ENCODE measurements at regions not wholly inside any gene's neighbourhood (a gene's known extent, or its start where the extent isn't known, plus 50 kb on each side); places are given as distances from the start of the nearest gene placed in this dataset.
"Not testable (repeated sequence)": the region's sequence is repeated elsewhere in the genome, so short reads cannot be mapped to it uniquely, and the experiment has no call there.

DNA sequence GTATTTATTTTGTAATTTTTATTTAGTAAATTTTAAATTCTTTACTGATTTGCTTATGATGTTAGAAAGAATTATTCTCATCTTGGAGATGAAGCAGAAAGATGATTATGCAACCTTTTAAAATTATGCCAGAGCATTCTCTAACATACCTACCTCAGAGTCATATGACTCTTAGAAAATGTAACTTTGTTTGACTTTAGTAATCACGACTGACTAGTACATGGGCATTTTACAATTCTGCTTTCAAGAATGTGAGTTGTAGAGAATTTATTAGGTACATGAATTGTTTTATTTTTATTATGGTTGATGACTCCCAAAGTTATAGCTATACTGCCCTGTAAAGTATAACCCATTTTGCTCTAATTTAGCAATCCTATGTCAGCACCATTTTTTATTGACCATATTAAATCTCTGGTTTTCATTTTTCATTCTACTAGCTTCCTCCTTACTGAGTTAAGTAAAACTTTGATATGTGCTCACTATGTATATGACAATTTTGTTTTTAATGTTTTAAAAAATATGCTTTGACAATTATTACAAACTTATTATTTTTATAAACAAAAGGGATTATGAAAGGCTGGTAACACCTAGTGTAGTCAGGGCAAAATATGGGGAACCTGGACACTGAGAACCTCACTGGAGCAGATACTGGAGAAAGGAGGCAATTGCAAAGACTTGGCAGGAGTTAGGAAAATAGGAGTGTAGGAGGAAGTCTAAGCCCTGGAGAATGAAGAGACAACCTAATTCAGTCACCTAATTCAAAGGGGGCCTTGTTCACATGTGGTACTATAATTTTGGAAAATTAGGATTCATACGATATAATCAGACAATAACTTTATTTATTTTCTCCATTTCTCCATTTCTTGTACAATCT lies 249.7 kb upstream of the DAB2 start:
- no peak for DNase-seq

DNA sequence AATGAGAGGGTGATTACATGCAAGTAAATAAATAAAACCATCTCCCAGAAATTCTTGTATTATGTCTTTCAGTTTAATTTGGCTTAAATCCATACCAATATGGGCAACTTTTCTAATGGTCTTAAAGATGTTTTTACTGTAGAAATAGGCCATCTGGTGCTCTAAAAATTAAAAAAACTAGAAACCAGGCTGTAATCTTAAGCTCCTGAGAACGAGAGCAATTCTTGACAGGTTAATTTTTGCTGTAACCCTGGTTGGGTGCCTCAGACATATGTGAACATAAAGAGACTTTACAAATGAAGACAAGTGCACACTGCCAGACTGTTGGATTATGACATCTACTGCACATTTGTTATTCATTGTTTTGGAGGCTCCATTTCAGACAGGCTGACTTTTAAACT lies 246.8 kb upstream of the DAB2 start:
- DNase-seq, result no peak

DNA sequence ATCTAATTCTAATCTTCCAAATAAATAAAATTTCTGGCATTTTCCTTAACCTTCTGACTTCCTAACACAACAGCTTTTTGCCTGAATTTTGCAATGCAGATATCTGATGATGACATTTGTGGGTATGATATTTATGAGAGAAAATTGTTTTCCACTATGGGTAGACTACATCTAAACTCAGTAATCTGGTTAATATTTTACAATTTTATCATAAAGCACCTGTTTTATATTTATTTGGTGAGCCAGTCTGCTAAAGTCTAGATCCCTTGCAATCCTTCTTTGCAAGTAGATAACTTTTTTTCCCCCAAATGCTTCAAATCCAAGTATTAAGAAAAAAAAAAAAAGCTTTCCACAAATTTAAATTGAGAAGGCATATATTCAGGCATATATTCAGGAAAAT lies 246.2 kb upstream of the DAB2 start:
- no peak for DNase-seq

DNA sequence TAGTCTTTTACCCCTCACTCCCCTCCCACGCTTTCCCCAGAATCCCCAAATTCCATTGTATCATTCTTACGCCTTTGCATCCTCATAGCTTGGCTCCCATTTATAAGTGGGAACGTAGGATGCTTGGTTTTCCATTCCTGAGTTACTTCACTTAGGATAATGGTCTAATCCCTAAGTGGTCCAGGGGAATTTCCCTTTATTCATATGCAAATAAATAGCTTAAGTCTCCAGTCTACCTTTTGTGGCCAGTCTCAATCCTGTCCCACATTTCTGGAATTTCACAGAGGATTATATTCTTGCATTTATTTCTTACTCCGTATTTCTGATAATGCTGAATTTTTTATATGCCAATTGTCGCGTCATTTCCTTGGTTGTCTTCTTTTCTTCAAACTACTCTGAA lies 245.6 kb upstream of the DAB2 start:
- DNase-seq, result no peak

DNA sequence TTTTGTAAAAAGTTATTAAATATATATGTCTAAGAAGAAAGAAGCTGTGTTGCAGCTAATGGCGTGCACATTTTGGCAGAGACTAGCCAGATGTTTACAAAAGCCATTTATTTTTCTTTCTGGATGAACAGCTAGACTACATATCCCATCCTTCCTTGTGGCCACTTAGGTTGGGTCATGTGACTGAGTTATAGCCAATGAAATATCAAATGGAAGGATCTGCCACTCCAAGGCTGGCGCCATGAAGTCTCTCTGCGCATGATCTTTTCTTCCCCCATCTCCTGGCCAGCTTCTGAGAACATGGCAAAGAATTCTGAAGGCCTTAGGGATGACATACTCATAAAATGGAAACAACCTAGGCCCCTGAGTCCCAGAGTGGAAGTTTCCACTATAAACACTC lies 244.2 kb upstream of the DAB2 start:
- DNase-seq, result no peak

DNA sequence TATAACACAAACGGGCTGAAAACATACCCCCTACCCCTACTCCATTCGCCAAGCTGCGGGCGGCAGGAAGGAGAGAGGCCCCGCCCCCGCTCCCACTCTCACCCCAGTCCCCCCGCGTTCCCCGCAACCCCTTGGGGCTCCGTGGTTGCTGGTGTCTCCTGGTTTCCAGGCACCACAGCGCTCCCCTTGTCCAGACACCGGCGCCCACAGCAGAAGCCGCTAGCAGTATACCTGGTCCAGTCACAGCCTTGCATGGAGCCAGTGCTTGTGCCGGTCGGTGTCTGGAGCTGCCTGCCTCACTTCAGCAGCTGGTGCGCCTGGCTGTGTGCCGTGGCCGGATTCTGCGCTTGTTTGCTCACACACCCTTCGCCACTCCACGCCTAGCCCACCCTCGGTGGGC lies 240.5 kb upstream of the DAB2 start:
- no peak for DNase-seq

DNA sequence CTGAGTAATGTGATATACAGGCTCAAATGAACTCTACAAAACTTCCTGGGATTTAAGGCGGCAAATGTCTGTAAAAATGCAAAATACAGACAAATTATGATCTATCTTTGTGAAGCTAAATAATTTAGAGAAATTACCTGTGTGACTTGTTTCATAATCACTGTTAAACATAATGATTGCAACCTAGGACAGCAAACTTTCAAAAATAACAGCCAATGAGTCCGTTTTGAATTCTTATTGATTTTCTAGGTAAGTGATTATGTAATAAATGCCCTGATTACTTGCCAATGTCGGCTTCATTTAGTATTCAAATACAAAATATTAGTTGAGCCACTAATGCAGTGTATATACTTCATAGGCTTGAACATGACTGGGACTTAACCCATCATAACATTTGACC lies 238.2 kb upstream of the DAB2 start:
- DNase-seq, result no peak

DNA sequence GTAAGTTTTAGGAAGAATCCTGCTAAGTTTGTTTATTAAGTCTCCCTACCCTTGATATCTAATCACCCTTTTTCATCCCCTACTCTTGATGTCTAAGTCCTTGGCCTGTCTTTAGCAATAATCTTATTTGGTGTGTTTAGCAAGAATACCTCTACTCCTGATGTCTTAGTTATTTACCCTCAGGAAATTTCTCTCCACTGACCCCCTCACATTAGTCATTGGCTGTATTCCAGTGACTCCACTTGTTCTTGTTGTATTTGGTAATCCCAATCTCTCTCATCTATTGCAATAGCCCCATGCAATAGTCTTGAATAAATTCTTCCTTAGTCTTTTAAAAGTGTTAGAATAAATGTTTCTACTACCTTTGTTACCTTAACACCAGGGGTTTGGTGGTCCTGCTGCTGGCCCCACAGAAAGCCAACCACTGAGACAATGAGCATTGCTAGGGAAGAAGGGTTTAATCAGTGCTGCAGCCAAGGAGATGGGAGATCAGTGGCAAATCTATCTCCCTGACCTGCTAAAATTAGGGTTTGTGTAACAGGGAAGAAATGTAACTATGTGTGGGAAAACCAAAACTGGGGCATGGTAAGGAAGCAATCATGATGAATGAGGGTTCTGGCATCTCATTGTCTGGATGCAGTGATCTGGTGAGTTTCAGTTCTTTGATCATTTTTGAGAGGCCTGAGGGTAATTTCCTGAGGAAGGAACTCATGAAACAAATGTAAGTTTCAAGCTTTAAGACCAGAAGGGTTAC lies 236.4 kb upstream of the DAB2 start:
- no peak for DNase-seq

DNA sequence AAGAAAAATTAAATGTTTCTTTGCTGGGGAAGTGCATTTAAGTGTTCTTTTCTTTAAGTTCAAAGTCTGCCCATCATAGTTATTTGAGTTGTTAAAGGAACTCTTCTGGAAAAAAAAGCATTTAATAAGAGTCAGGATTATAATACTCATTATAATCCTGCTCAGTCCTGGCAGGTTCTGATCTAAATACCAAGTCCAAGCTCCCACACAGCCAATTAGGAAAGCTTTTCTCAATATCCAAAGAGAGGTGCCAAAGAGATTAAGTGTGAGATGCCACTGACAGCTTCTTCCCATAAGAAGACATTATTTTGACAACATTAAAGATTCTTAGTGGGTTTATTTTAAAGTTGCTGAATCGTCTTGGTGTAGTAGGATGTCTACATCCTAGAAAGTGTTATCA lies 235.2 kb upstream of the DAB2 start:
- no peak for DNase-seq

DNA sequence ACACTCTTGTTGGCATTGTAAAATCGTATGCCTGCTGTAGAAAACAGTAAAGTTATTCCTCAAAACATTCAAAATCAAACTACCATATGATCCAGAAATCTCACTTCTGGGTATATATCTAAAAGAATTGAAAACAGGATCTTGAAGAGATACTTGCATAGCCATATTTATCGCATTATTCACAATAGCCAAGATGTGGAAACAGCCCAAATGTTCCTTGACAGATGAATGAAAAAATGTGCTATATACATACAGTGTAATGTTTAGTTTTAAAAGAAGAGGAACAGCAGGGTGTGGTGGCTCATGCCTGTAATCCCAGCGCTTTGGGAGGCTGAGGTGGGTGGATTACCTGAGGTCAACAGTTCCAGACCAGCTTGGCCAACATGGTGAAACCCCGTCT lies 234.1 kb upstream of the DAB2 start:
- no peak for DNase-seq

DNA sequence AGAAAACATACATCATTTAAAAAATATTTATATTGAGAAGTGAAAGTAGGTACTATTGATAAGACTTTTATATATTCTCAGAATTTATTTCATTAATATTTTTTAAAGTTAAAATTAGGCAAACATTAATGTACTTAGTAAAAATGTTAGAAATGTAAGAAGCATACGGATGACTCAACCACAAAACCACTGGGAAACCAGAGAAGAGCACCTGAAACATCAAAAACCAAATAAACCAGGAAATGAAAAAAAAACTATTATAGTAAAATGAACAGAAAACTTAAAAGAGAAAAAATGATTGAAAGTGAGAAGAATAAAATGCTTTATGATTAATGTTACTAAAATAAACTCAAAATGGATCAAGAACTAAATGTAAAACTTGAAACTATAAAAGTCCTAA lies 233.2 kb upstream of the DAB2 start:
- DNase-seq, result no peak

DNA sequence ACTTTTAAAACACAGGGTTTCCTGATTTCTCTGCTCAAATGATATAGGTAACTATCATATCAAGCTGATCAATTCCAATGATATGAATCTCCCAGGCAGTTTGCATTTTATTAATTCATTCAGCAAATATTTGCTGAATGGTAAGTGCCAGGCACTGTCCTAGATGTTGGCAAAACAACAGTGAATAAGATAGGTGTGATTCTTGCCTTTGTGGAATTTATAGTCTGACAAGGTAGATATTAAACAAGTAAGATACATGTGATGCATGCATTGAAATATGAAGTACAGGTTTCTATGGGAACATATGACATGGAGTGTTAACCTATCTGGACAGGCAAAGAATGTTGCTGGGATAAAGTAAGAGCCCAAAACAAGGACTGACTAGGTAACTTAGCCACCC lies 231.8 kb upstream of the DAB2 start:
- DNase-seq, result no peak

DNA sequence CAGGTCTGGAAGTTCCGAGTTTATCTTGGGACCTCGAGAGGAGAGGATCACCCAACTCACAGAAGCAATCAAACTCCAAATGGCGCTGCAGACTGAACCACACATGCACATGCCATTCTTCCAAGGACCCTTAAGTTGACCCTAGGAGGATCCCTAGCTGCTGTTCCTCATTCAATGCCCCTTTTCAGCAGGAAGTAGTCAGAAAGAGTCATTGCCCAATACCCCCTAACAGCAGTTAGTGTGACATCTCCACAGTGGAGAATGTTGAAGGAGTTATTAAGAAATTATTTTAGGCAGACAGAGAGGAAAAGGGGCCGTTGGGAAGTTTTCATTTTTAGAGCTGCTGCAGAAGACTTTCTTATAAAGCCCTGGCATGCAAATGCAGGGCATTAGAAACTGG lies 229.9 kb upstream of the DAB2 start:
- DNase-seq, result no peak

DNA sequence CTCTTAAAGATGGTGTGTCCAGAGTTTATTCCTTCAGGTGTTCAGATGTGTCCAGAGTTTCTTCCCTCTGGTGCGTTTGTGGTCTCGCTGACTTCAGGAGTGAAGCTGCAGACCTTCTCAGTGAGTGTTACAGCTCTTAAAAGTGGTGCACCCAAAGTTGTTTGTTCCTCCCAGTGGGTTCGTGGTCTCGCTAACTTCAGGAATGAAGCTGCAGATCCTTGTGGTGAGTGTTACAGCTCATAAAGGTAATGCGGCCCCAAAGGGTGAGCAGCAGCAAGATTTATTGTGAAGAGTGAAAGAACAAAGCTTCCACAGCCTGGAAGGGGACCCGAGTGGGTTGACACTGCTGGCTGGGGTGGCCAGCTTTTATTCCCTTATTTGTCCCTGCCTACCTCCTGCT lies 227.7 kb upstream of the DAB2 start:
- DNase-seq, result not testable (repeated sequence)

DNA sequence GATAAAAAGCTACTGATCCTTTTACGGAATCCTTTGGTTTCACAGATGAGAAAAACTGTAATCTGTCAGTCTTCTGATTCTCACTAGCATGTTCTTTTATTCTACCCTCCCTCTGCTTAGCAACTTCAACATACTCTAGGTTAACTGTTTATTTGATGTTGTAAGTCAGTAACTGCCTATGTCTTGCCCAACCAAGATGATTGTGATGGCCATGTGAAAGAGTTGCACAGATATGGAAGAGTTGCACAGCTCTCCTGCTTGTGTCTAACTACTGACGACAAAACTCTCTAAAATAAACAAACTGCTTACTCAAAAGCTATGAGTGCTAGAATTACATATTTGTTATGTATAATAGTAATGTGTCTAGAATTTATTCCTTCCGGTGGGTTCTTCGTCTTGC lies 227.3 kb upstream of the DAB2 start:
- DNase-seq, result no peak

DNA sequence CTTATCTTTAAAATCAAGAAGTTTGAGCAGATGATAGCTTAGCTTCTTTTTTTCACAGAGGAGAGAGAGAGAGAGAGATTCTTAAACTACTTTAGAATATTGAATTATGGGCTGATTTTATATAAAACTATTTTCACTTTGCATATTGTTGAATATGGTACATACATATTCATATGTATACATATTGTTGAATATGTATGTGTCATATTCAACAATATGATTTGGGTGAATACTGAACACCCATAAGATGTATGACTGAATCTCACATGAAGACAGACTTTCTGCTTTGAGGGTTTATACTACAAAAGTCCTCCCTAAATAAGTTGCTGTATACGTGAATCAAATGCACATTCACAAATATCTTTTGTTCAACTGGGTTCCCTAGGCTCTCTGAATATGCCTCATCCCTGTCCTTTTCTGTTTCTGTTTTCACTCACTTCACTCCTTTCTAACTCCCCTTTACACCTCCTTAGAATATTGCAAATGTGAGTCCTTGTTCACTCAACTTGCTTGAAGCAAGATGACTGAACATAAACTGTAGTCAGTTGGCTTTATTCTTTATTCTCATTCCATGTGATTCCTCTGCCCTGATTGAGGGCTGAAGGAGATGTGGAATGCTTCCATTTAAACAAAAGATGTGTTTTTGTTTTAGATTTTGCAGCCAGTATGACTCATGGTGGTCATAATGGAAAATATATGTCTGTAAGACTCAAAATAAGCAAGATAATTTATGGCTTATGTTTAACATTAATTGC lies 225.4 kb upstream of the DAB2 start:
- no peak for DNase-seq

DNA sequence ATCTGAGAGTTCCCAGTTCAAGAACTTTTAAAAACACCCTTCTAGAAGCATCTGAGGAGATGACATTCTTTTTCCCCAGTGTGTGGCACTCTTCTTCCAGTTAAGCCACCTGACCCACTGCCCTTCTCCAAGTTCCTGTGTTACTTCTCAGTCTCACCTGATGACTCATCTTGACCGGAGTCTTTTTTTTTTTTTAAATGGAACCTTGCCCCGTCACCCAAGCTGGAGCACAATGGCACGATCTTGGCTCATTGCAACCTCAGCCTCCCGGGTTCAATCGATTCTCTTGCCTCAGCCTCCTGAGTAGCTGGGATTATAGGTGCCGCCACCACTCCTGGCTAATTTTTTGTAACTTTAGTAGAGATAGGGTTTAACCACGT lies 224.1 kb upstream of the DAB2 start:
- DNase-seq, result no peak

DNA sequence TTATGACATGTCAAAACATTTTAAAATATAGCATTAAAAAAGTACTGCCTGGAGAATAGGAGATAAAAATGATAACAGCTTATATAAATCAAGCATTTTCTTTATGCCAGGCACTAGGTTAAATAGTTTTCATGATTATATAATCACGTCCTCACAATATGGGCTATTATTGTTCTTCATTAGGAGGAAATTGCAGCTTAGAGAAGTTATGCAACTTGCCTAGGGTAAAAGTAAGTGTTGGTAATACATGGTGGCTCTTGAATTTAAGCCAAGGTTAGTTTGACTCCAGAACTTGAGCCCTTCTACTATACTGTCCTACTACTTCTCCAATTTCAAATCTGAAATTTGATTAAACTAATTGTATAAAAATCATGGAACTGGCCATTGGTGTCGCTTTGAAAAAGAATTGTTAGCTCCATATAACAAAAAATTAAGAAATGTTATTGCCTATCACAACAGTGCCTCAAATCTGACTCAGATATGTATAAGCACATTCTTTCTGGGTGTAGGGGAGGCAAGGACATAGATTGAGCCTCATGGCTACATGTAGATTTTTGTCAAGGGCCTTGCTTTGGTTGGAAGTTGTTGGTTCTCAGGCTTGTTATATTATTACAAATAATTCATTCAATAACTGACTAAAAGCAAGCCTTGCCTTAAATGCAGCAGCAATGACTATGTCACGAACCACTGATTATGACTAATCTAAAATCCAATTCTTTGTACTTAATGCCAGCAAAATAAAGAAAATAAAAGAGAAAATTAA lies 223.5 kb upstream of the DAB2 start:
- DNase-seq, result no peak

DNA sequence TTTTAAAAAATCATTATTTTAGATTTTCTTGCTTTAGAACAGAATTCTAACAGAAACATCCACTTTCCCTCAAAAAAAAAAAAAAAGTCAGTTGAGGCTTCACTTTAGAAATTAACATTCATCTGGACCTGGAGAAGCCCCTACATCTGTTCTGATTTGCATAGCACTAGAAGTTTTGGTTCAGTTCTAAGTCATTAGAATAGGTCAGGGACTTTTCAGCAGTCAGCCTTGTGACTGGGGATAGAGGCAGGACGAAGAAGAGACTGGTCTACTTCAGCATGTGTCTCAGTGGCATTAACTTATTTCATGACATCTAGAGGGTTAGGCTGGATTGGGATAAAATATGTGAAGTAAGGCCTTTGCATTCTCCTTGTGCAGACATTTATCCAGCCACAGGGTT lies 215.8 kb upstream of the DAB2 start:
- no peak for DNase-seq

DNA sequence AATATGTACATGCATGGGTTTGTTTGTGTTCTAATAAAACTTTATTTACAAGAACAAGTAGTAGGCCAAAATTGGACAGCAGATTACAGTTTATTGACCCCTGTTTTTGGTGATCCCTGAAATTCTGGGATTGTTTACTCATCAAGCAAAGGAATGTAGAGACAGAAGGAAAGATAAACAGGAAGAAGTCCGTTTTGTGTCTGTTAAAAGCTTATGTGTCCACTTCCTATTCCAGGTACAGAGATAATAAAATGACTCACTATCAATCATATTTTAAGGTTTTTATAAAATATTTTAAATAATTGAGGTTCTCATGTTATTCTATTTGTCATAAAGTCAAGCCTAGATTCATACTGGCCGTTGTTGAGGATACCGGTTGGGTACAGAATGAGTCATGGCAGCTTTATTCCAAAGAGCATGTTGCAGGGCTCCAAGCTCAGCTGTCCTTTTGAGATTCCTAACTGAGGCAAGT lies 214.9 kb upstream of the DAB2 start:
- no peak for DNase-seq

DNA sequence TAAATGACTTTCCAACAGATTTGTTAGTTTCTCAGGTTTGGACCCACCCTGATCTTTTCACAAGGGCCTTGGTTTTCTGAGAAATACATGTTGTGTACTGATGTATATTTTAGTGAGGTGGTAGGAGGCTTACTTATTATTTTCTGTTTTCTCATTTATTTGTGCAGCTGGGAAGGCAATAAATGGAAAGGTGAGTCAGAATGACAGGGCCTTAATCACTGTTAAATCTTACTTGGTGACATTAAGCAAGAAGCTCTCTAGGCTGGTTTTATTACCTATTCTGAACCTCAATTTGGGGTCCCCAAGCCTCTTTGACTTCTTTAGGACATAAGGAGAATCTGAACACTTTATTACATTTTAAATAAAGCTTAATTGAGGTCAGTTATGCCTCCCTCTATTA lies 214.0 kb upstream of the DAB2 start:
- DNase-seq, result no peak

DNA sequence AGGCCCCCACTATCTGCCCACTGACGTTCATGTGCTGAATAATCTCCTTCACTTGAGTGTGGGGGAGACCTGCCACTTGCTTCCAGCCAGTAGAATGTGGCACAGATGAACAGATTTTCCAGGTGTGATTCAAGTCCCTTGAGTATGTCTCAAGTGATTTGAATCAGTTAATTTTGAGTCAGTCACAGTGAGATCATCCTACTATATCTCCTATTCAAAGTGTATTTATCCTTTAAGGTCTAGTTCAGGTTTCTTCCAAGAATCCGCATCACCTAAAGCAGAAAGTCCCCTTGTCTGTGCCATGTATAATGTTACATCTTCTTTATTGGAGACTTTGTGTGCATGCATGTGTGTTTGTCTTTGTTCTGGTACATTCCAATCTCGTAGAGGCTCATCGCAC lies 208.3 kb upstream of the DAB2 start:
- DNase-seq, result no peak

DNA sequence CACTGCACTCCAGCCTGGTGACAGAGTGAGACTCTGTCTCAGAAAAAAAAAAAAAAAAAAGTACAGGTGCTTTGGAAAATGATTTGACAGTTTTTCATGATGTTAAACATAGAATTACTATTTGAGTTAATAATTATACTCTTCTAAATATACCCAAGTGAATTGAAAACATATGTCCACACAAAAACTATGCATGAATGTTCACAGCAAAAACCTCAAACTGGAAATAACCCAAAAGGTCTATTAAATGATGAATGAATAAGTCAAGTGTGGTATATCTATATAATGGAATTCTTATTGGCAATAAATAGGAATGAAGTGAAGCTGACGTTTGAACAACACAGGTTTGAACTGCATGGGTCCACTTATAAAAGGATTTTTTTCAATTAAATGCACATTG lies 207.2 kb upstream of the DAB2 start:
- DNase-seq, result no peak
